GM12891 (cell line): ENCODE measurements at regions not wholly inside any gene's neighbourhood (a gene's known extent, or its start where the extent isn't known, plus 50 kb on each side); places are given as distances from the start of the nearest gene placed in this dataset.

Experiments used
- POLR2A ChIP-seq: IDR thresholded peaks from 2 replicates; pipeline ENCODE4 v1.6.1; 2011; ENCODE audit warnings: low read depth, low read length, control low read depth
- POLR2AphosphoS5 ChIP-seq: IDR thresholded peaks from 2 replicates; pipeline ENCODE4 v1.6.1; 2011; ENCODE audit warnings: low read depth, low read length, control low read depth
- SPI1 ChIP-seq: IDR thresholded peaks from 2 replicates; pipeline ENCODE4 v1.6.1; 2011; ENCODE audit warnings: low read depth, low read length, control low read depth
- TAF1 ChIP-seq: IDR thresholded peaks from 2 replicates; pipeline ENCODE4 v1.6.1; 2011; ENCODE audit warnings: low read depth, low read length, control low read depth

GRCh38 chr16:14378689-14379467 is 251.2 kb downstream of the PARN start:
- no peak for TF ChIP-seq POLR2AphosphoS5
- TF ChIP-seq POLR2A = no peak
- TF ChIP-seq TAF1 = no peak
- TF ChIP-seq SPI1 = no peak
